Astrocyte (in vitro differentiated cells and primary cell): ENCODE measurements at regions not wholly inside any gene's neighbourhood (a gene's known extent, or its start where the extent isn't known, plus 50 kb on each side); places are given as distances from the start of the nearest gene placed in this dataset.

ENCODE experiments used
- CTCF ChIP-seq: IDR thresholded peaks from 2 replicates; pipeline ENCODE4 v1.5.1; 2011; ENCODE audit warnings: low read depth, mild to moderate bottlenecking, inconsistent platforms, low read length, moderate library complexity; ENCODE audit not compliant: insufficient read depth
- EZH2 ChIP-seq: IDR thresholded peaks from 2 replicates; pipeline ENCODE4 v1.6.1; 2012; ENCODE audit warnings: mild to moderate bottlenecking, low read length, inconsistent platforms; ENCODE audit not compliant: insufficient read depth

- TF ChIP-seq CTCF (no peak), EZH2 (no peak)
These were observed 327.4 kb upstream of the HS6ST1 start for GRCh38 chr2:128646091-128646490.
